ENCODE measurements at regions not wholly inside any gene's neighbourhood (a gene's known extent, or its start where the extent isn't known, plus 50 kb on each side); places are given as distances from the start of the nearest gene placed in this dataset.

DNA sequence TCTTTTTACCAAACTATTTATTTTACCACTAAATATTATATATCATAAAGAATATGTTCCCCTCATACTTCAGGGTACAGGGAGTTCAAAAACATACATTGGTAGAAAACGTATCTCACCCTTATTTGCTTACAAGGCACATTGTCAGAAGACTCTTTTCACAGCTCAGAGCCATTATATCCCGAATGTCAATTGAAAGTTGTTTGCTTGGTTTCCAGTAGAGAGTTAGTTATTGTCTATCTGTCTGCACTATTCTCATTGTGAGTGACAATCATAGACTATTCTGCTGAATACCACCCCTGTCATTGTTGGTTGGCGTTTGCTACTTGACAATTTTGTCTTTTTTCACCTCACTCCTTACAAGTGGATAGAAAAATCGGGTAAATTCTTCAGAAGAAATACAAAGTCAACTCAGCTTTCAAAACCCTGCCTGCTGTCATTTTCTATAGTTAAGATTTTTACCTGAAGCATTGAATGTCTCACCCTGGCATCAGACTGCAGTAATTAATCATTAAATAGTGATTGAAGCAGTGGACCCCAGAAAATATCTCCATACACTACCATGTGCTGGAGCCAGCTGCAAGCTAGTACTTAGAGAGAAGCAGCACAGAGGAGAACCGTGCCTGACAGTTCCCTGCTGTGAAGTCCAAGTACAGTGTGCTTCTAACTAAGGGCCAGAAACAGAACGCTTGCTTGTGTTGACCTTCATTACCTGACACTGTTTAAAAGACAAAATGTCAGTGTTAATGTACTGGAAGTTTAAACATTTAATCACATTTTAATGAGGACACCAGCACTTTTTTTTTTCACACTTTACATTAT is 510.6 kb downstream of the RERGL start:
- TF ChIP-seq POLR2A (IDR thresholded peaks at IDR 0.05) (no peak), CTCF (IDR thresholded peaks at IDR 0.05 in 8 of 11, conservative IDR thresholded peaks at IDR 0.05 in 3 of 11) (no peak), POLR2AphosphoS5 (IDR thresholded peaks at IDR 0.05) (no peak)

Measured in spleen (tissue), 7 donors.